HG02678 (cell line): ENCODE measurements at regions not wholly inside any gene's neighbourhood (a gene's known extent, or its start where the extent isn't known, plus 50 kb on each side); places are given as distances from the start of the nearest gene placed in this dataset.

Experiments used
- ATAC-seq: cut with Tn5 transposase; IDR thresholded peaks from one replicate; pipeline ENCODE4 v1.9.1; 2021; ENCODE audit warnings: mild to moderate bottlenecking, moderate library complexity; ENCODE audit not compliant: unreplicated experiment

DNA sequence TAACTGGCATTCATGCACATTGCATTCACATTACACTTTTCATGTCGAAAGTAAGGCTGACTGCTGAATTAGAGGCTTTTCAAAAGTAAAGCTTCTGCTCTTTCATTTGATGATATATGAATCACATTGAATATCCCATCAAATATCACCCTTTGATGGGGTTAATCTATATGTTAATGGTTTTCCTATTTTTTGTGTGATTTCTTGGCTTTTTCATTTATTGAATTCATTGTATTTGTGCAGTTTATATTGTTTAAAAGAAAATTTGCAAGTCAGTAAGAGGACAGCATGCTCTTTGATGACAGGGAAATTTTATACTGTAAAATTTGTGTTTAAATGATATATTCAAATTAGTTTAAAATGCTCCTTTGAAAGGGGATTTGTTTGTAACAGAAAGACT is 344.1 kb downstream of the PCDH10 start:
- no peak for ATAC-seq

DNA sequence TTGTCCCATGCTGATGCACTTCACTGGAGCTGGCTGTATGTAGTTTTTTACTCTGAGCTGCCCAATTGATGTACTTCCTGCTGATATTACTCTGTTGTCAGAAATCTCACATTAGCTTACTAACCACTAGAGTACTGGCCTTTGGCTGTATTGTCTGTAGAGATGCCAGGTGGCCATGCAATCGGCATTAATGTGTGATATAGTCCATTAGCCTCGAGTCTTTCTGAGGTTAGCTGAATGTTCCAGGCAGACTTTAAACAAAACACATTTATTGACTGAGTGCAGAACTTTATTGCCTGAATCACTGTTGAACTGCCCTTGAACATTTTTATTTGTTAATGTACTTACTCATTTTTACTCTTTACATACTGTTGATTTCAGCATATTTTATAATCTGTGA is 335.2 kb downstream of the PCDH10 start:
- ATAC-seq, result no peak

DNA sequence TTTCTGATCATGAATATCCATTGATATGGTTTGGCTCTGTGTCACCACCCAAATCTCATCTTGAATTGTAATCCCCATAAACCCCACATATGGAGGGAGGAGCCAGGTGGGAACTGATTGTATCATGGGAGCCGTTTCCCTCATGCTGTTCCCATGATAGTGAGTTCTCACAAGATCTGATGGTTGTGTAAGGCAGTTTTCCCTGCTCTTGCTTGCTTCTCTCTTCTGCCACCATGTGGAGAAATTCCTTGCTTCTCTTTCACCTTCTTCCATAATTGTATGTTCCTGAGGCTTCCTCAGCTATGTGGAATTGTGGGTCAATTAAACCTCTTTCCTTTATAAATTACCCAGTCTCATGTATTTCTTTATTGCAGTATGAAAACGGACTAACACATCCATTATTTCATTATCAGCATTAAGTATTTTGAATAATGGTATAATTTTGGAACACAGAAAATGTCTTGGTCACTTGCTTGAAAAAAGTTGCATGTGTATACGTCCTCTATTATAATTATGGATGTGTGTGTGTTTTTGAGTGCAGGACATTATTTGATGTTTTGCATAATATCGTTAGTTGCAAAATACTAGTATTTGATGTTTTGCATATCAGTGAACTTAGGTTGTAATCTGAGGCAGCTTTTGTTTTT is 334.6 kb downstream of the PCDH10 start:
- no peak for ATAC-seq

DNA sequence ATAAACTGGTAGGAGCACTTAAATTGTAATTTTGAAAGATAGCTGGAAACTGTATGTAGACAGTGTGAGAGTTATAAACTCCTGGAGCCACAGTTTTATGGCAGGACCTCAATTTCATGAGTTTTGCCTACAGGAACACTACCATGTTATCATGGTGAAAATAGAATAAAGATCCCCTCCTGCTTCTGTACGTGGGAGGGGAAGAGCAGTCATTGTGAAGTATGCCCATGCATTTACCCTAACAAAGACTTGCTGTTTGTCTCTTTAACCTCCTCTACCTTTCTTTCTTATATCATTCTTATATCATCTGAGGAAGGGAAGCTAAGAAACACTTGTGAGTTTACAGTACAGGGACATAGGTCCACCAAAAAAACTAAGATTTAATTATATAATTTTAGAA is 327.0 kb downstream of the PCDH10 start:
- ATAC-seq, result no peak

DNA sequence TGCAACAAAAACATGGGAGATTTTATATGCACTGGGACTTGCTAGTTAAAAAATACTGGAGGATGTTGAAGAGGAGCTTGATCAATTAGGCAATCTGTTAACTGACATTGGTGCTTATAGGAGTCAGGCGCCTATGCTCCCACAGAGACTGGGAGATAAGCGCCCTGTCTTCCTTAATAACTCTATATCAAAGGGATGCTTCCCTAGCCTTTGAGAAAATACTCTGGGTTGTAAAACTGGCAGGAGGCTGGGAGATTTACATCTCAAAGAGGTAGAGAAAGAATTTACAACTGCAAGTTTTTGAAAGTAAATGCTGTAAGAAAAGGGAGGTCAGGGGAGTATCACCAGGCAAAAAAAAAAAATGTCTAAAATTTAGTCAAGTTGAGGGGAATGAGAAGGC is 325.4 kb downstream of the PCDH10 start:
- ATAC-seq, result no peak

DNA sequence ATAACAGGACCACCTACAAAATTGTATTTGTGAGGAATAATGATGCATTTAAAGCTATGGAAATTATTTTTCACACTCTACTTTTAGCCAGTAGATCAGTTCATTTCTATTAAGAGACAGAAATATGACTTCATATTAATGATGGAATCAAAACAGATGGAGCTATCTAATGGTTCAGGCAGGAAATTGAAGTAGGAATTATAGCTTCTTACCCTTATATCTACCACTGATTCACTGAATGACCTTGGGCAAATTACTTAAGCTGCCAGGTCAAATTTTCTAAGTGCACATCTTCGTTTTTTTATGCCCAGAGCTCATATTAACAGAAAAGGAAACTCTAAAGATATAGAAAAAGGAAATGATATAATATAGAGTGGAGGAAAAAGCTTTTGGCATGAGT is 323.1 kb downstream of the PCDH10 start:
- no peak for ATAC-seq

DNA sequence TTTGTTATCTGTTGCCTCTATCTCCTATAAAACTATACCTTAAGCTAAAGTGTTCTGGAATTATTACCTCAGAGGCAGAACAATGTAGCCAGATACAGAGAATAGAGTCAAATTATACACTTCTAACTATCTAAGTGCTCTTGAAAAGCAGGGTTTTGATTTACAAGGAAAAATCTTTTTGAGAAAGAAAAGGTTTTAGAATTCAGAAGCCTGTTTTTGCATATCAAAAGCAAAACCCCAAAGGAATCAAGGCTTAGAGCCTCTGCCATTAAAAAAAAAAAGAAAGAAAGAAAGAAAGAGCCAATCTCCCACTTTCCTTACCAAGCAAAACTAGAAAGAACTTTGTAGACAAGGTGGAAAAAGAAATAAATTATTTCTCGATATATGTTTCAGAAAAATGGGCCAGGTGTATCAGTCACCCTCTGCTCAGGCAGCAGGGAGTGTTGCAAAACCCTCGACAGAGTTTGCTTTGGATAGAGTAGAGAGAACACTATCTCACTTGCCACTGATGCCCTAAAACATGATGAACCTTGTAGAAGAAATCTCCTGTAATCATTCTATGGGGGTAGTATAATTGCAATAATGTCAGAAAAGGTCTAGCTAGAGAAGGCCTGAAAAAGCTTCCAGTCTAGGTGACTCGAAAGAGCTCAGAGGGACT is 318.3 kb downstream of the PCDH10 start:
- no peak for ATAC-seq

DNA sequence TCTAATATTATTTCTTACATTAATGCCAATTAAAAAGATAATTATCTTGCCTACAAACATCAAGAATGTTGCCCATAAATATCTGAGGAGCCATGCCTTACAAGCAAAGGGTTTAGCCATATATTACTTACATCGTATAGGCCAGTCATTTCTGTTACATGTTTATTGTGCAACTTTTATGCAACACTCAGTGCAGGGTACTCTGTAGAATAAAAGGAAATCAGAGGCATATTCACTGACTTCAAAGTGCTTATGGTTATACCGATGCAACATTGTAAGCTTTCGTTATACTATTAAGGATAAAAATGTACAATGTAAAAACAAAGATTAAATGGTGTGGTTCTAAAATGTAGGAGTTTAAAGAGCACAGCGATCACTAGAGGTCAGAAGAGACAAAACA is 315.9 kb downstream of the PCDH10 start:
- no peak for ATAC-seq

DNA sequence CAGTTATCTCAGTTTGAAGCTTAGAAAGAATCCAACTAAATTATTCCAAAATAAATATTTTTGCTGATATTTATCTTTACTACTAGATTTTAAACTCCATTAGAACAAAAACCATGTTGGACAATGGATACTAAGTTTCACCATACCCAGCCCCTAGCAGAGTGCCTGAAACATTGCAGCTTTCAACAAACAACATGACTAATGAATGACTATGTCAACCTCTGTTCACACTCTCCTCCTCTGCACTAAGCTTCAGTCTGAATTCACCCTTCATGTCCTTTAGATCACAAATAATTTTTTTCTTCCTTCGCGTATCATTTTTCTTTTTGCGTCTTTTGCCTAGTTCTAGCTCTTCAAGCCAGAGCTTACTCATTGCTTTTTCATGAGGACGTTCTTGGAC is 315.2 kb downstream of the PCDH10 start:
- ATAC-seq, result no peak

DNA sequence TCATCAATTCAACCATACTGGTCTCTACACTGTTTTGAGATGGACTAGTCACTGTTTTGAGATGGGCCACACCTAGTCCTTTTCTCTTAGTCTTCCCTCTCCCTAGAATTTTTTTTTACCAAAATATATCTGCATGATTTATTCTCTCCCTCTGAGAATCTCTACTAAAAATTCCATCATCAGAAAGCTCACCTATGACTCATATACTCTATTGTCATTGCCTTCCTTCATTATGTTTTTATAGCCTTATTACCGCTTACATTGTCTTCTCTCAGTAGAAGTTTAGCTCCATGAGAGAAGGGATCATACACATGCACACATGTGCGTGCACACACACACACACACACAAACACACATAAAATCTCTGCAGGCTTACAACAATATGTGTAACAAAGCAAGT is 303.6 kb downstream of the PCDH10 start:
- no peak for ATAC-seq

DNA sequence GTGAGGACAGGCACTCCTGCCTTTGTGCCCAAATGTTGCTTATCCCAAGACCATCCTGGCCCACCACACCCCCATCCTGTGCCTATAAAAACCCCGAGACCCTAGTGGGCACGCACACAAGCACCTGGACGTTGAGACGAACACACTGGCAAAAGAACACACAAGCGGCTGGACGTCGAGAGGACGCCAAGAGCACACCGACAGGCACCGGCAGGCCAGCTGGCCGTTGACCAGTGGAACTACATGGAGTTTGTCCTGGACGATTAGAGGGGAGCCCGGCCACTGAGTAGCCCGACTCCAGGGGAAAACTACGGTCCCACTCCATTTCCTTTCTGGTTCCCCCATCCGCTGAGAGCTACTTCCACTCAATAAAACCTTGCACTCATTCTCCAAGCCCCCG is 301.7 kb downstream of the PCDH10 start:
- ATAC-seq, result no peak

DNA sequence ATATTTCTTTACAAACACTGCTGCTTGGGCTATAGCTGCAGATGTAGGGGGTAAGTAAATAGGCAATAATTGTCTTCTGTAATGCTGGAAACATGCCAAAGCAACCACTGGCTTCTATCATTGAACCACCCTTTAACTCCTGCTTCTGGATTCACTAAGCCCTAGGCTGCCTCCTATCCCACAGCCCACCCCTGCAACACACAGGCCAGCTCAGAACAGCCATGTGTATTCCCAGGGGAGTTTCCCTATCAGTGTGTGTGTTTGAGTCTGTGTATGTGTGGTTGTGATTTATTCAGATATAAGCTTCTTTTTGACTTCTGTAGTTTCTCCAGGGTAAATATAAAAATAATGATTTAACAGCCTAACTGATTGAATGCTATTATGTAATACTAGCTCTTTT is 291.3 kb downstream of the PCDH10 start:
- no peak for ATAC-seq

DNA sequence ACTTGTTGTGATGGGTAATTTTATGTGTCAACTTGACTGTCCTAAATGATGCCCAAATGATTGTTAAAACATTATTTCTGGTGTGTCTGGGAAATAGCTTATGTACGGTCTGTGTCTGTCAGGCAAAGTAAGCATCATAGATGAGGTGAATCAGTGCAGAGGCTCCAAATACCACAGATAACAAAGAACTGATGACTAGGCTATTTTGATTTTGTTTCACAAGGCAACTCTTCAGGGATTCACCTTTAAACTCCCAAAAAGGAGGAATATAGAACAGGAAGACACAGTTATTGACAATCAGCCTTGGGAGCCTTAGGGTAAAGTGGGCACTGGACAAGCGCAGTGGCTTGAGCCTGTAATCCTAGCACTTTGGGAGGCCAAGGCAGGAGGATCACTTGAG is 290.7 kb downstream of the PCDH10 start:
- ATAC-seq, result no peak

DNA sequence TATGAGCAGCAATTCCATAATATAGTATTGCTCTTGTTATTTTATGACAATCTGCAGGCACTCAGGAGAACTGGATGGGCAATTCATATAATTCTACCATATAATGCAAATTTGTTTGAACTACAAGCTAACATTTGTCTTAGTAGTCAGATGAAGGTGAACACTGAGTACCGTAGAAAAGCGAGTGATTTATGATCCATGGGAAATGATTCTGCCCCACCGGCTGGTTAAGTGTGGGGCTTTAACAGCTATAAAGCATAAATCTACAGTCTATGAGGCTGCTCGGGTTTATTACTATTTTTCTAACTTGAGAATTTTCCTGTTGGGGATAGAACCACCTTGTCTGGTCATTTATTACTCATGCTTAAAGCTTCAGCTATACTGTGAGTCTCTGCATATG is 275.5 kb downstream of the PCDH10 start:
- ATAC-seq, result no peak

DNA sequence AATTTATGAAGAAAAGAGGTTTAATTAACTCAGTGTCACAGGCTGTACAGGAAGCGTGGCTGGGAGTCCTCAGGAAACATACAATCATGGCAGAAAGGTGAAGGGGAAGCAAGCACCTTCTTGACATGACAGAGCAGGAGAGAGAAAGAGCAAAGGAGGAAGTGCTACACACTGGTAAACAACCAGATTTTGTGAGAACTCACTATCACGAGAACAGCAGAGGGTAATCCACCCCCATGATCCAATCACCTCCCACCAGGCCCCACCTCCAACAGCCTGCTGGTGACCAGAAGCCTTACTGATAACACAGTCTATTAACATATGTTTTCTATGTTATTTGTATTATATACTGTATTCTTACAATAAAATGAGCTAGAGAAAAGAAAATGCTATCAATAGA is 254.8 kb downstream of the PCDH10 start:
- no peak for ATAC-seq

DNA sequence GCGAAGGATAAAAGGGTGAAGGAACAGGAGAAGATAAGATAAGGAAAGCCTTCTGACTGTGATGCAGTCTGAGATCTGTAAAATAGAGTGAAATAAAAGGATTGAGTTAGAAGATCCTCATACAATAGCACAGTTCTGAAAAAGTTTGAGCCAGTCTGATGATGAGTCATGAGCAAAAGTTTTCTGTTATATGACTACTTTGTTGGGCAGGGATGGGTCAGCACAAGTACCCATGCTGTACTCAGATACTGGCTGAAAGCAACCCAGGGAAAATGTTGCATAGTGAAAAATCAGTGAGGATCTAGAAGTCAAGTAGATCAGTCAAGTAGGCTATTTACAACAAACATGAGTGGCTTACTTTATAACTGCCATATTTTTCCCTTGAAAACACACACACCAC is 253.5 kb downstream of the PCDH10 start:
- ATAC-seq, result no peak

DNA sequence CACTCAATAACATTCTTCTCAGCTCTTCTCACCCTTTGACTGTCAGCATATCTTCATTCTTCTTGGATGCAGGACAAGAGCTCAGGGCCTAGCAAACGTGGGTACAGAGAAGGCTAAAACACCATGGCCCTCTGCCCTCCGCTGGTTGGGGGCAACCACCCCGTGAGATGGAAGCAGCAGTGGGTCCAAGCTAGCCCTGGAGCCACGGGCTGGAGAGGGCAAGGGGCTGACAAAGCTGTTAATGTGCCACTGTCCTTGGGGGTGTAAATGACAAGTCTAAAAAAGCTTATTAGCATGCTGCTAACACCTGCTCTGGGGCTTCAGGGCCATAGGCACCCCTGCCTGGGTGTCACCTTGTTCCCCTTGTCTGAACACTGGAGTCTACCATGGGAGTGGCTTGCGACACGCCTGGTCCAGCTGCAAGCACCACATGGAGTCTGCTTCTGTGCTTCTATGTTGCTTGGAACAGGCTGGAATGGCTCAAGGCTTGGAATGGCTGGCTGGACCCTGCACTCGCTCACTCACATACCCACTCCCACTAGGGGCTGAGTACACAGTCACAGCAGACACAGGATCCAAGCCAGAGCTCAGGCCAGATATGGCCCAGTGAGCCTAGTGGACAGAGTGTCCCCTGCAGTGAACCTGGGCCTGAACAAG is 246.0 kb downstream of the PCDH10 start:
- ATAC-seq, result no peak

DNA sequence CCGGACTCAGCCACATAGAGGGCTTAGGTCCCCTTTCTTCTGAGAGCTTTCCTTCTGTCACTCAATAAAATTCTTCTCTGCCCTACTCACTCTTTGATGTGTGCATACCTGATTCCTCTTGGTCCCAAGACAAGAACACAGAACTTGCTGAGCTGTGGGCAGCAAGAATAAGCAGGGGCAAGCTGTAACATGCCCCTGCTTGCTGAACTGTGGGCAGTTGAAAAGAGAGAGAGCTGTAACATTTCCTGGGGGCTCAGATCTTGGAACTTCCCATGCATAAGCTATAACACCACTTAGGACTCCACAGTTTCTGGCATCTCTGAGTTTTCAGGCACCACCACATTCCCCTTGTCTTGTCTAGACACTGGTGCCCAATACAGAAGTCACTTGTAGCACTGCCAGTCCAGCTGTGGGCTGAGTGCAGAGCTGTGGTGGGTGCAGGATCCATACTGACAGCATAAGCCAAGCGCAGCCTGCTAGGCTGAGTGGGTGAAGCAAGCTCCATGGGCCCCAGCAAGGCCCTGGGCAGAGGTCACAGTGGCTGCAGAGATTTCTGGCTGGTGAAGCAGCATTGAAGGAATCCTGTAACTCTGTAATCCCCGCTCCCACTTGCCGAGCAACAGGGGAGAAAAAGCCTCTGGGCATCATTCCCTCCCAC is 241.2 kb downstream of the PCDH10 start:
- no peak for ATAC-seq

DNA sequence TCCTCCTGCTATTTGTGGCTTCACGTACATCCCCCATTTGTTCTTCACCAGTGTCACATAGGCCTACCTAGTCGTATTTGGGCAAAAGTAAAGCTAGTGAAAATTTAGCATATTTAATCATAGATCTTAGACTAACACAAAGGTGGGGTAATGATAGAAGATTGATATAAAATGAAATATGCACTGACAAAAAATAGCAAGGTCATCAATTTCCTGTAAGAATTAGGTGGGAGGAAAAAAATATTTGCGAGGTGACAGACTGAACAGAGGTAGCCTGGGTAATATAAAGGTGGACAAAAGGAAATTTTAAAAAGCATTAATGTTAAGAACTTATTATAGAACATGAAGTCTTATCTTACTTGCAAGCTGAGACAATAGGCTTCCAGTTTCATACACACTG is 239.9 kb downstream of the PCDH10 start:
- ATAC-seq, result no peak

DNA sequence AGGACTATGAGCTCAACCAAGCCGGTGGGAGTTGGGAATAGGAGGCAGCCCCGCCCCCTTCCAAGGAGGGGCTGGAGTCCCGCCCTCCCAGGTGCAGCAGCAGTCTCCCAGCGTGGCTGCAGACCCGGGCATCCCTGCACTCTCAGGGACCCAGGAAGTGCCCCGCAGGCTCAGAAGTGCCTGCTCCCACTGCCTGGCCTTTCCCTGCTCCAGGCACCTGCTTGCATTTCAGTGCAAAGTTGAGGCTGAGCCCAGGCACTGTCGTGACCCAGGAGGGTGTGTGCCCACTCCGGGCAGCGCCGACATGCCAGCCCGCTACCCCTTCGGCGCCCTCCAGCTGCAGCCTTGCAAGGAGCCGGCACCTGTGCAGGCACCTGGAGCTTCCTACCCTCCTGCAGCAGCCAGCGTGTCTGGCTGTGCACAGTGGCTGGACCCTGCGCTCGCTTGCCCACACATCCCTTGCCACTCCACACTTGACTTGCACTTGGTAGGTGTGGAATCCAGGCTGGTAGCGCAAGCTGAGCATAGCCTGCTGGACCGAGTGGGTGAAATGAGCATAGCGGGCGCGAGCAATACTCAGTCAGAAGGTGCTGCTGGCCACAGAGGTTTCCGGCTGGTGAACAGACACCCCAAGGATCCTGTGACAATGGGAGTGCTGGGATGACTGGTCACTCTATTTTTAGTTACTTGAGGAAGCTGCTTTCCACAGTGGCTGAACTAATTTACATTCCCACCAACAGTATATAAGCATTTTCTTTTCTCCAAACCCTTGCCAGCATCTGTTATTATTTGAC is 236.3 kb downstream of the PCDH10 start:
- ATAC-seq, result no peak
